Muscle layer of colon (tissue), 2 donors: ENCODE measurements at regions not wholly inside any gene's neighbourhood (a gene's known extent, or its start where the extent isn't known, plus 50 kb on each side); places are given as distances from the start of the nearest gene placed in this dataset.

Experiments used
- H3K27ac ChIP-seq: one replicate; pipeline ENCODE4 v1.7.0; 2013; ENCODE audit warnings: low read depth, mild to moderate bottlenecking, low read length, moderate library complexity
- H3K27me3 ChIP-seq, 2 donors: one replicate each; pipeline ENCODE4 v1.7.0; 2013; ENCODE audit warnings: low read length in 2 of 2, mild to moderate bottlenecking in 2 of 2; ENCODE audit not compliant: insufficient read depth in 2 of 2, control insufficient read depth in 1 of 2
- H3K36me3 ChIP-seq: one replicate; pipeline ENCODE4 v1.7.0; 2013; ENCODE audit warnings: mild to moderate bottlenecking, low read length; ENCODE audit not compliant: insufficient read depth
- H3K4me1 ChIP-seq: one replicate; pipeline ENCODE4 v1.7.0; 2013; ENCODE audit warnings: mild to moderate bottlenecking, low read length; ENCODE audit not compliant: insufficient read depth
- H3K4me3 ChIP-seq, 2 donors: one replicate each; pipeline ENCODE4 v1.7.0; 2013; ENCODE audit warnings: low read length in 2 of 2, low read depth in 1 of 2, mild to moderate bottlenecking in 1 of 2, moderate library complexity in 1 of 2
- H3K9ac ChIP-seq: one replicate; pipeline ENCODE4 v1.7.0; 2013; ENCODE audit warnings: low read length
- H3K9me3 ChIP-seq: one replicate; pipeline ENCODE4 v1.7.0; 2013; ENCODE audit warnings: mild to moderate bottlenecking, low read length
- donor health status: abdominal sarcoma.
- donor health status: Adenocarcinoma of cecum.

DNA sequence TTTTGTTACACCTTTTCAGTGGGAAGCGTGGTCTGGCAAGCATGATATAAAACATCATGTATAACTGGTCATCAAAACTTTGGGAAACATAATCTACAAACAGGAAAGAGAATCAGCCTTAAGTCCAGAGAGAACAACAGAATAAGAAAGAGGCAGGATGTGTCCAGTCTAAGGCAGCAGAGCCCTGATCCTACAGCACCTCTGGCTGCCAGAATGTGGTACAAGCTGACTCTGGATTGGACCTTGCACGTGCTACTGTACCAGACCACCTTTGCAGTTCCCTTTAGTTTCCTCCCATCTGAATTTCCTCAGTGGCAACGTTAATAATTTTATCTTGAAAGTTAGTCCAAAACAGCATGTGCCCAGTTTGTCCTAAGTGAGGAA lies 824.6 kb upstream of the IGFBP3 start:
- Histone ChIP-seq H3K4me1 (no peaks in the 10 kb centered on the region), H3K9me3 (no peaks in the 10 kb centered on the region), H3K9ac (no peak overlapping the region), H3K27me3 (no peaks in the 10 kb centered on the region), H3K36me3 (no peaks in the 10 kb centered on the region), H3K27ac (no peak overlapping the region), H3K4me3 (no peak overlapping the region)

DNA sequence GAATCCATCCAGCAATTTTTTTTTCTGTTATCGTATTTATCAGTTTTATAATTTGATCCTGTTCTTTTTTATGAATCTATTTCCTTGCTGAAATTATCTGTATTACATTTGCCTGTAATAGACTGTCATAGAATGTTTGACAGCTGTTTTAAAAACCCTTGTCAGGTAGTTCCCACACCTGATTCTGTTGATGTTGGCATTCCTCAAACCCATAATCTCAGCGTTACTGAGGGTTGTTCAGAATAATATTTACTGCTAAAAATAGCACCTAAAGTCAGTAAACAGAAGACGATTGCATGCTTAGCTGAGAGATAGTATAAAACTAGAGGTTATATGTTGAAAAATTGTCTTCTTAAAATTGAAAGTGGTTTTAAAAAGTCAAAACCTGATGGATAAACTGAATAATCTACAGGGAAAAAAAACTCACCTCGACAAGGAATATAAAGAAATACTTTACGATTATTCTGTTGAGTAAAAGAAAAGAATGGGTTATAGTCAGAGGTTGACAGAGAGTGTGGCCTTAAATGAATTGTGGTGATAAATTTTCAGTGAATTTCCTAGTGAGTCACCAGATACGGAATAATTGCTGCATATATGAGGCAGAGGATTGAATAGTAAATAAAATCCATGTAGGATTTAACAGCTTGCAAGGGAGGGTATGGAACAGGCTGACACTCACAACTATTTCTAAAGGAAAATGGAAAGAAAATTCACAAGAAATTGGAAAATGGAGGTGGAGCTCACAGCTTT lies 824.1 kb upstream of the IGFBP3 start:
- Histone ChIP-seq H3K27me3 (no peaks in the 10 kb centered on the region), H3K9me3 (no peaks in the 10 kb centered on the region), H3K36me3 (no peaks in the 10 kb centered on the region), H3K4me1 (peaks cover 3% of the 10 kb centered on the region), H3K4me3 (no peak overlapping the region), H3K27ac (no peak overlapping the region), H3K9ac (no peak overlapping the region)

DNA sequence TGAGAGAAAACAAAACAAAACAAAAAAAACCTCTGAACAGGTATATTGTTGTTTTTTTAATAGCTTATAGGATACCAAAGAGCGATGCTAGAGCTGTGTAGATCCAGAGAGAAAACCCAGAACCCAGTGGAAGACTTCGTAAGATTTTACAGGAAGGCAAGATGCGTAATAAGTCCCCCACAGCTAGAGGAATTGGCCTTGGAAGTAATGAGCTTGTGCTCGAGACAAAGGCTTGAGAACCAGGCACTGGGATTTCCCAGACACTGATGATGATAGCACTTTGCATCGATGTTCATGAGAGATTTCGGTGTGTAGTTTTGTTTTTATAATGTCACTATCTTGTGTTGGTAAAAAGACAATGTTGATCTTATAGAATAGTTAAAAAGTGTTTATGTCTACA lies 821.5 kb upstream of the IGFBP3 start:
- H3K4me3 ChIP-seq = no peak overlapping the region
- H3K27me3 ChIP-seq = no peaks in the 10 kb centered on the region
- no peak overlapping the region for H3K27ac ChIP-seq
- no peaks in the 10 kb centered on the region for H3K9me3 ChIP-seq
- H3K9ac ChIP-seq = no peak overlapping the region
- H3K4me1 ChIP-seq = peaks cover 12% of the 10 kb centered on the region
- no peaks in the 10 kb centered on the region for H3K36me3 ChIP-seq

DNA sequence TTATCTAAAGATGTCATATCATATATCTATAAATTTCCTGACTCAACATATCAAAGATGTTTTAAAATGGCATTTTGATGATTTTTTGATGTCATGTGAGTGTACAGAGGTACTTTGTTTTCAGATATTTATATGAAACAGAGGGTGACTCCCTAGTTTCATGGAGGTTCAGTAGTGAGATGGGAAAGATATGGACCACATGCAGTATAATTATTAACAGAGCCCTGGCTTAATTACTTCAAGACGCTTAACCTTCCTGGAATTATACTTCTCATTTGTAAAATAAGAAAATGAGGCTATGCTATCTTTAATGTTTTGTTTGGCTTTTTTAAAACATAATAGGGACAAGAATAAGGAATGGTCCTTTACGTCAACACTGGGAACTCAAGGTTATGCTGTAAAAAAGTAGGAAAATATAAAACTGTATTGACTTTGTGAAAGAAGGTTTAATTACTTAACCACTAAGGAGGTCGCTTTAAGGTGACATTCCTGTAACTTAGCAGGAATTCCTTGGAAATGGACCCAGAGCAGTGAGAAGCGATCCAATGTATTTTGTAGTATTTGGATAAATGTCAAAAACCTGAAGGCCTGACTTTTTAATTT lies 821.0 kb upstream of the IGFBP3 start:
- no peaks in the 10 kb centered on the region for H3K9me3 ChIP-seq
- H3K4me1 ChIP-seq = peaks cover 12% of the 10 kb centered on the region
- no peak overlapping the region for H3K9ac ChIP-seq

GRCh38 chr7:46741181-46741580 lies 820.1 kb upstream of the IGFBP3 start:
- H3K4me3 ChIP-seq = no peak overlapping the region
- no peaks in the 10 kb centered on the region for H3K9me3 ChIP-seq
- no peak overlapping the region for H3K27ac ChIP-seq
- H3K9ac ChIP-seq = no peak overlapping the region
- H3K36me3 ChIP-seq = no peaks in the 10 kb centered on the region
- no peaks in the 10 kb centered on the region for H3K27me3 ChIP-seq
- peaks cover 12% of the 10 kb centered on the region for H3K4me1 ChIP-seq

More for the DNA sequence above, 821.0 kb upstream of the IGFBP3 start:
- Histone ChIP-seq H3K27me3 (no peaks in the 10 kb centered on the region), H3K4me3 (no peak overlapping the region), H3K36me3 (no peaks in the 10 kb centered on the region), H3K27ac (no peak overlapping the region)

DNA sequence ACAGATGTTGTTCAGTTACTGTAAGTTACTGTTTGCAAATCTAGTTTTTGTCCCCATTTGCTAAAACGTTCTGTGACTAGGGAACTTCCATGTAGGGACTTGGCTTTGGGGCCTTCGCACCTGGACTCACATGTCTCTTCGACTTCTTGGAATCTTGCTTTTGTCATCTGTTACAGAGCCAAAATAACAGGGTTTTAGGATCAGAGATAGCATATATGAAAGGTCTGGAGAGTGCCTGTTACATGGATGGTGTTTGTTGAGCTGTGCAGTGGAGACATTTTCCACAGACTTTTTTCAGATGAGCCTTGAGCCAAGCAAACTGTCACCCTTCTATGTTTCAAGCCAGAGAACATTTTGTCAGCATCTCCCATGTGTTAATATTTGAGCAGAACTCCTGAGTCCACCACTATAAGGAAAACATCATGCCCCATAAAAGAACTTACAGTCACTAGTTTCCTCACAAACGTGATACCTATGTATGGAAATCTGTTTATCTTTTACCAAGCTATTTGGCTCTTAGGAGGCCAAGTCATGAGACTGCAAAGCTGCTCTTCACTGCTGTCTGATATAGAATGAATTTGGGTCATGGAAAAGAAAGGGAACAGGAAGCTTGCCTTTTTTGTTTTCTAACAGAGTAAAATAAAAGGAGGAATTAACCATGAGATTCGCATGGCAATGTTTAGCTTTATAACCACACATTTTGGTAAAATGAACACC lies 818.6 kb upstream of the IGFBP3 start:
- no peak overlapping the region for H3K27ac ChIP-seq
- H3K9ac ChIP-seq = no peak overlapping the region

DNA sequence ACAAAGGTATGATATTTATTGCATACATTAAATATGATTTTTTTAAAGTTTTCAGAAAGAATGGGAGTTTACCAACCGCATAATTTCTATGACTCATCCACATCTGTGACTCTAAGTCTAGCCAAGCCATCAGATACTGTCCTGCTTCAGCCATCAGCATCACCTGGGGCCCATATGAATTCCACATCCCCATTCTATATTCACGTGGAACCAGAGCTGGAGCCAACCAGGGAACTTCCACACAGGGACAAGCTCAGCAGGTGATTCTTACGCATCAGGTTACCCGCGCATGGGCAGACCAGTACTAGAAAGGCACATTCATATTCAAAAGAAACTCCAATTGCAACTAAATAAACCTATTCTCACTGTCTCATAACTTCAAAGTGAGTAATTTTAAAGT lies 817.7 kb upstream of the IGFBP3 start:
- H3K27ac ChIP-seq = no peak overlapping the region

More for the DNA sequence above, 818.6 kb upstream of the IGFBP3 start:
- Histone ChIP-seq H3K36me3 (no peaks in the 10 kb centered on the region), H3K4me1 (peaks cover 12% of the 10 kb centered on the region), H3K9me3 (no peaks in the 10 kb centered on the region), H3K4me3 (no peak overlapping the region), H3K27me3 (no peaks in the 10 kb centered on the region)

GRCh38 chr7:46738165-46738564 lies 817.1 kb upstream of the IGFBP3 start:
- no peaks in the 10 kb centered on the region for H3K9me3 ChIP-seq
- H3K9ac ChIP-seq = no peak overlapping the region
- no peaks in the 10 kb centered on the region for H3K36me3 ChIP-seq
- peaks cover 12% of the 10 kb centered on the region for H3K4me1 ChIP-seq
- no peaks in the 10 kb centered on the region for H3K27me3 ChIP-seq
- H3K4me3 ChIP-seq = no peak overlapping the region
- H3K27ac ChIP-seq = no peak overlapping the region

More for the DNA sequence above, 817.7 kb upstream of the IGFBP3 start:
- no peak overlapping the region for H3K9ac ChIP-seq
- no peaks in the 10 kb centered on the region for H3K36me3 ChIP-seq
- peaks cover 12% of the 10 kb centered on the region for H3K4me1 ChIP-seq
- no peaks in the 10 kb centered on the region for H3K27me3 ChIP-seq
- H3K4me3 ChIP-seq = no peak overlapping the region
- H3K9me3 ChIP-seq = no peaks in the 10 kb centered on the region

DNA sequence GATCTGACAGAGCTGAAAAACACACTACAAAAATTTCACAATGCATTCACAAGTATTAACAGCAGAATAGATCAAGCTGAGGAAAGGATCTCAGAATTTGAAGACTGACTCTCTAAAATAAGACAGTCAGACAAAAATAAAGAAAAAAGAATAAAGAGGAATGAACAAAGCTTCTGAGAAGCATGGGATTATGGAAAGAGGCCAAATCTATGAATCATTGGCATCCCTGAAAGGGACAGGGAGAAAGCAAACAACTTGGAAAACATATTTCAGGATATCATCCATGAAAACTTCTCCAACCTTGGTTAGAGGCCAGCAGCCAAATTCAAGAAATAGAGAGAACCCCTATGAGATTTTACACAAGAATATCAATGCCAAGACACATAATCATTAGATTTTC lies 804.8 kb upstream of the IGFBP3 start:
- no peak overlapping the region for H3K9ac ChIP-seq
- no peaks in the 10 kb centered on the region for H3K4me1 ChIP-seq
- no peaks in the 10 kb centered on the region for H3K36me3 ChIP-seq

DNA sequence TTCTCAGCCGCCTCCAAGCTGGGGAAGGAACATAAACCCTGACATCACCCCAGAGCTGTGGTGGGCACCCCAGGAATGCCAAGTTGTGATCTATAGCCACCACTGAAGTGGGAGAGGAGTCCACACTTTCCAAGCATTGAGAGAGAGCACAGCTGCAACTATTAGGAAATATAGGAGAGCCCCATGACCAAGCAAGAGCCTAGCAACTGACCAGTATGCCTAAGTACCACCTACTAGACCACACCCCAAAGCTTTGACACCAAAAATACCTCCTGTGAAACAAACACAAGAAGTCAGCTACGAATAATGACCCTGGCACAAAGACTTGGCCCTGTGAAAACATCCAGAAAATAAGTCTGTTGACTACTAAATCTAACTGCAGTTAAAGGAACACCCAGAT lies 804.1 kb upstream of the IGFBP3 start:
- H3K9ac ChIP-seq = no peak overlapping the region
- no peak overlapping the region for H3K4me3 ChIP-seq
- no peaks in the 10 kb centered on the region for H3K9me3 ChIP-seq
- no peak overlapping the region for H3K27ac ChIP-seq
- no peaks in the 10 kb centered on the region for H3K27me3 ChIP-seq
- H3K36me3 ChIP-seq = no peaks in the 10 kb centered on the region
- H3K4me1 ChIP-seq = no peaks in the 10 kb centered on the region

More for the DNA sequence above, 804.8 kb upstream of the IGFBP3 start:
- no peaks in the 10 kb centered on the region for H3K27me3 ChIP-seq
- no peak overlapping the region for H3K27ac ChIP-seq
- H3K9me3 ChIP-seq = no peaks in the 10 kb centered on the region
- no peak overlapping the region for H3K4me3 ChIP-seq

GRCh38 chr7:46723742-46724141 lies 802.7 kb upstream of the IGFBP3 start:
- Histone ChIP-seq H3K9ac (no peak overlapping the region), H3K4me1 (no peaks in the 10 kb centered on the region), H3K36me3 (no peaks in the 10 kb centered on the region)

More at GRCh38 chr7:46723742-46724141, 802.7 kb upstream of the IGFBP3 start:
- Histone ChIP-seq H3K27ac (no peak overlapping the region), H3K9me3 (no peaks in the 10 kb centered on the region), H3K27me3 (no peaks in the 10 kb centered on the region), H3K4me3 (no peak overlapping the region)
